Fibroblast of lung (primary cell): ENCODE measurements at regions not wholly inside any gene's neighbourhood (a gene's known extent, or its start where the extent isn't known, plus 50 kb on each side); places are given as distances from the start of the nearest gene placed in this dataset.
"Not testable (repeated sequence)": the region's sequence is repeated elsewhere in the genome, so short reads cannot be mapped to it uniquely, and the experiment has no call there.

Experiments
- CTCF ChIP-seq, 2 donors: IDR thresholded peaks in 1 of 2; conservative IDR thresholded peaks in 1 of 2; 1 replicate in 1 of 2; 2 replicates in 1 of 2; pipeline ENCODE4 v1.5.1; 2011 to 2012; ENCODE audit warnings: low read length in 2 of 2, control low read depth in 1 of 2, inconsistent platforms in 1 of 2, low read depth in 1 of 2, mild to moderate bottlenecking in 1 of 2
- EZH2 ChIP-seq: IDR thresholded peaks from 2 replicates; pipeline ENCODE4 v1.5.1; 2012; ENCODE audit warnings: low read length, control low read depth, mild to moderate bottlenecking; ENCODE audit errors: missing control alignments

- not testable (repeated sequence) for TF ChIP-seq EZH2; CTCF (conservative IDR thresholded peaks at IDR 0.05 in 1 of 2, IDR thresholded peaks at IDR 0.05 in 1 of 2; ENCODE audit: low read depth in 1 of 2, low read length in 2 of 2)
Observed at GRCh38 chr3:104219046-104219445, 1147.7 kb upstream of the ALCAM start.
